Breast epithelium (tissue), 3 donors: ENCODE measurements at regions not wholly inside any gene's neighbourhood (a gene's known extent, or its start where the extent isn't known, plus 50 kb on each side); places are given as distances from the start of the nearest gene placed in this dataset.

Source experiments
- CTCF ChIP-seq, 3 donors: fragments of 450-650 bp; IDR thresholded peaks; one replicate each; pipeline ENCODE4 v1.5.1; 2016 to 2017; ENCODE audit warnings: antibody characterized with exemption in 3 of 3, mild to moderate bottlenecking in 3 of 3, moderate library complexity in 3 of 3
- POLR2A ChIP-seq: fragments of 450-650 bp; IDR thresholded peaks from one replicate; pipeline ENCODE4 v1.6.1; 2016; ENCODE audit warnings: antibody characterized with exemption, mild to moderate bottlenecking, moderate library complexity
- POLR2AphosphoS5 ChIP-seq, 3 donors: sonication (generic); formaldehyde crosslinking; IDR thresholded peaks; one replicate each; pipeline ENCODE4 v1.6.1; 2017; ENCODE audit warnings: antibody characterized with exemption in 3 of 3

GRCh38 chr2:118763797-118764196 lies 83.7 kb downstream of the EN1 start:
- TF ChIP-seq CTCF (IDR thresholded peaks at IDR 0.05) (no peak), POLR2AphosphoS5 (IDR thresholded peaks at IDR 0.05) (no peak), POLR2A (no peak)
